RWPE2 (cell line): ENCODE measurements at regions not wholly inside any gene's neighbourhood (a gene's known extent, or its start where the extent isn't known, plus 50 kb on each side); places are given as distances from the start of the nearest gene placed in this dataset.
A peak's percentile ranks its signal among the peaks of the same experiment; 100 is the strongest.

ENCODE experiments used
- ATAC-seq: fragments of 200-7000 bp; cut with Tn5 transposase; 3 replicates; pipeline ENCODE4 v1.9.1; 2021; ENCODE audit warnings: low read depth
- DNase-seq: peaks from one replicate; pipeline ENCODE4 v3.0.0-alpha.2; 2020; ENCODE audit warnings: low spot score
- H3K27ac ChIP-seq: fragments of 450-650 bp; 2 replicates; pipeline ENCODE4 v1.5.1; 2017; ENCODE audit warnings: mild to moderate bottlenecking; ENCODE audit not compliant: poor library complexity, severe bottlenecking
- H3K27me3 ChIP-seq: fragments of 250-450 bp; sonication (Bioruptor Pico); 2 replicates; pipeline ENCODE4 v1.5.1; 2021; ENCODE audit warnings: mild to moderate bottlenecking, moderate library complexity; ENCODE audit not compliant: insufficient read depth, poor library complexity, severe bottlenecking
- H3K36me3 ChIP-seq: fragments of 250-450 bp; sonication (Bioruptor Pico); 2 replicates; pipeline ENCODE4 v1.5.1; 2020; ENCODE audit warnings: low read depth, mild to moderate bottlenecking, moderate library complexity
- H3K4me1 ChIP-seq: fragments of 250-450 bp; sonication (Bioruptor Pico); 2 replicates; pipeline ENCODE4 v1.5.1; 2021; ENCODE audit warnings: mild to moderate bottlenecking, moderate library complexity; ENCODE audit not compliant: insufficient read depth, poor library complexity, severe bottlenecking
- H3K4me3 ChIP-seq: fragments of 250-450 bp; sonication (Bioruptor Pico); 2 replicates; pipeline ENCODE4 v1.5.1; 2021; ENCODE audit warnings: mild to moderate bottlenecking, moderate library complexity; ENCODE audit not compliant: severe bottlenecking
- H3K9me3 ChIP-seq: fragments of 250-450 bp; sonication (Bioruptor Pico); 2 replicates; pipeline ENCODE4 v1.5.1; 2021; ENCODE audit warnings: mild to moderate bottlenecking, moderate library complexity; ENCODE audit not compliant: severe bottlenecking
- TF ChIP-seq, protein P1 (sequence below): fragments of 450-650 bp; IDR thresholded peaks from one replicate; pipeline ENCODE4 v1.5.1; 2017; ENCODE audit warnings: mild to moderate bottlenecking, moderate library complexity; ENCODE audit not compliant: poor library complexity, severe bottlenecking

DNA sequence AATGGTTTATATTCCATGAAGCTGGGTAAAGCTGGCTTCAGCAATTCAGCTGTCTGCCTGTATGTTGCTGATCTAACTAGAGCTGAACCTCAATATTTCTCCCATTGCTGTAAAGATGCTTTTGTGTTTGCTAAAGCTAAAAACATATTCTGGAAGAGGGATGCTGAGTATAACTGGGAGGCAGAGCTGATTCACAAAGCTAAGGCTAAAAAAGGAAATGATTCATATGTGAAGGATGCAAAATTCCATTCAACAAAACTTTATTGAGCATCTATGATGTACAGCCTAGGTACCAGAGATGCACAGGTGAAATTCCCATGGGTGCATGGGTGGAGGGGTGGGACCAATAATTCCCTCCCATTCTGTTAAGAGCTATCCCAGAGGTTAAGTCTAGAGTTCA lies 193.9 kb downstream of the KIF18A start:
- DNase-seq (no peak), ATAC-seq (no peak; the same call in 2 of the 3 replicates)
- Histone ChIP-seq H3K4me3 (no peak overlapping the region), H3K4me1 (peaks cover 11% of the 10 kb centered on the region), H3K9me3 (no peaks in the 10 kb centered on the region), H3K27ac (no peak overlapping the region), H3K27me3 (no peaks in the 10 kb centered on the region), H3K36me3 (no peaks in the 10 kb centered on the region)
- TF ChIP-seq, protein P1, sequence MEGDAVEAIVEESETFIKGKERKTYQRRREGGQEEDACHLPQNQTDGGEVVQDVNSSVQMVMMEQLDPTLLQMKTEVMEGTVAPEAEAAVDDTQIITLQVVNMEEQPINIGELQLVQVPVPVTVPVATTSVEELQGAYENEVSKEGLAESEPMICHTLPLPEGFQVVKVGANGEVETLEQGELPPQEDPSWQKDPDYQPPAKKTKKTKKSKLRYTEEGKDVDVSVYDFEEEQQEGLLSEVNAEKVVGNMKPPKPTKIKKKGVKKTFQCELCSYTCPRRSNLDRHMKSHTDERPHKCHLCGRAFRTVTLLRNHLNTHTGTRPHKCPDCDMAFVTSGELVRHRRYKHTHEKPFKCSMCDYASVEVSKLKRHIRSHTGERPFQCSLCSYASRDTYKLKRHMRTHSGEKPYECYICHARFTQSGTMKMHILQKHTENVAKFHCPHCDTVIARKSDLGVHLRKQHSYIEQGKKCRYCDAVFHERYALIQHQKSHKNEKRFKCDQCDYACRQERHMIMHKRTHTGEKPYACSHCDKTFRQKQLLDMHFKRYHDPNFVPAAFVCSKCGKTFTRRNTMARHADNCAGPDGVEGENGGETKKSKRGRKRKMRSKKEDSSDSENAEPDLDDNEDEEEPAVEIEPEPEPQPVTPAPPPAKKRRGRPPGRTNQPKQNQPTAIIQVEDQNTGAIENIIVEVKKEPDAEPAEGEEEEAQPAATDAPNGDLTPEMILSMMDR, result no peak

GRCh38 chr11:27913650-27914049 lies 194.3 kb downstream of the KIF18A start:
- ATAC-seq (no peak), DNase-seq (no peak)
- Histone ChIP-seq H3K27ac (no peak overlapping the region), H3K36me3 (no peaks in the 10 kb centered on the region), H3K4me3 (no peak overlapping the region), H3K4me1 (peaks cover 11% of the 10 kb centered on the region), H3K9me3 (no peaks in the 10 kb centered on the region), H3K27me3 (no peaks in the 10 kb centered on the region)
- TF ChIP-seq, protein P1, result no peak

- no peak for DNase-seq
- TF ChIP-seq, protein P1, result no peak
- Histone ChIP-seq H3K36me3 (no peaks in the 10 kb centered on the region), H3K4me3 (no peak overlapping the region), H3K4me1 (peaks cover 11% of the 10 kb centered on the region), H3K27ac (no peak overlapping the region), H3K9me3 (no peaks in the 10 kb centered on the region), H3K27me3 (no peaks in the 10 kb centered on the region)
- ATAC-seq, result no peak
These were observed 195.0 kb downstream of the KIF18A start for GRCh38 chr11:27912916-27913315.

GRCh38 chr11:27910186-27910931 lies 197.6 kb downstream of the KIF18A start:
- ATAC-seq, result peak; percentile 94
- H3K4me1 ChIP-seq, result peaks cover 11% of the 10 kb centered on the region
- TF ChIP-seq, protein P1, result no peak
- no peaks in the 10 kb centered on the region for H3K9me3 ChIP-seq
- H3K36me3 ChIP-seq, result no peaks in the 10 kb centered on the region
- DNase-seq, result peak; percentile 77
- H3K27me3 ChIP-seq, result no peaks in the 10 kb centered on the region
- peak overlapping the region; percentile 30 for H3K27ac ChIP-seq
- no peak overlapping the region for H3K4me3 ChIP-seq

DNA sequence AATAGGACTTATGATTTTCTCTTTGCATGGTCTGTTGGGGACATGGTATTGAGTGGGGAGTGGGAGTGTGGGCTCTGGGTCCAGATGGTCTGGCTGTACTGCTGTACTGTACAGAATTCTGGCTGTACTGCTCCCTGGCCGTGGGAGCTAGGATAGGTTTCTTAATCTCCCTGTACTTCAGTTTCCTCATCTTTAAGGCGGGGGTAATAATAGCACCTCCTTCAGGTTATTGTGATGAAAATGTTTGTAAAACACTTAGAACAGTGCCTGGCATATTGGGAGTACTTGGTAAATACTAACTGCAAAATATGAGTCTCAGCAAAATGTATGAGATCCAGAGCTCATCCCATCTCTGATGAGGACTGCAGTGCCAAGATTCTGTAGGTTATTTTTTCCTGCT lies 198.6 kb downstream of the KIF18A start:
- peaks cover 21% of the 10 kb centered on the region for H3K4me1 ChIP-seq
- TF ChIP-seq, protein P1, result no peak
- H3K27ac ChIP-seq, result peak overlapping the region; percentile 30
- H3K9me3 ChIP-seq, result no peaks in the 10 kb centered on the region
- ATAC-seq (no peak), DNase-seq (no peak)
- no peaks in the 10 kb centered on the region for H3K36me3 ChIP-seq
- H3K4me3 ChIP-seq, result no peak overlapping the region
- H3K27me3 ChIP-seq, result no peaks in the 10 kb centered on the region
